ENCODE measurements at regions not wholly inside any gene's neighbourhood (a gene's known extent, or its start where the extent isn't known, plus 50 kb on each side); places are given as distances from the start of the nearest gene placed in this dataset.

DNA sequence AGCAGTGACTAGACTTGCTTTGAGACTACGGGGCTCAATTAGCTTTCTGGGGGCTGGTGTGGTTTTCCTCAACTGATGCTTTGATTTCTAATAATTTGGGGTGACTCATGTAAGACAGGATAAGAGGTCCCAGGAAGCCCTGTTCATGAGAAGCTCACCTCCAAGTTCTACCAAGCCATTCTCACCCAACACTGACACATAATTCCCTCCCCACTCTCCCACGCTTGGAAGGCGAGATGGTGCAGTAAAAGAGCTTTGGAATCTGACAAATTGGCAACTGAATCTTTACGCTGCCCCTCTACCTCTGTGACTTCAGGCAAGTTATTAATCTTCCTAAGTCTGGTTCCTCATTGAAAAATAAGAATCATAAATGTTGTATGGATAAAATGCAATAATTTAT, 299.1 kb upstream of the DUSP10 start:
- H3K23ac ChIP-seq (ENCODE audit: low read length) = no peak overlapping the region
- no peak overlapping the region for H2AK5ac ChIP-seq (ENCODE audit: low read length)
- peaks cover 3% of the 10 kb centered on the region for H3K9me3 ChIP-seq (ENCODE audit: insufficient read depth, low read depth, low read length)
- H2AFZ ChIP-seq (ENCODE audit: insufficient read depth, low read length, poor library complexity) = no peak overlapping the region
- no peak overlapping the region for H3K14ac ChIP-seq (ENCODE audit: low read length)
- H3K36me3 ChIP-seq (ENCODE audit: control insufficient read depth in 1 of 2, insufficient read depth in 2 of 2, low read length in 2 of 2) = no peaks in the 10 kb centered on the region
- no peaks in the 10 kb centered on the region for H3K4me1 ChIP-seq (ENCODE audit: control insufficient read depth in 1 of 2, insufficient read depth in 2 of 2, low read length in 2 of 2)
- H4K8ac ChIP-seq (ENCODE audit: low read depth, low read length) = no peak overlapping the region
- H2BK120ac ChIP-seq (ENCODE audit: insufficient read depth, low read length, poor library complexity) = no peak overlapping the region
- no peaks in the 10 kb centered on the region for H3K79me1 ChIP-seq (ENCODE audit: low read length)
- H3K27ac ChIP-seq (ENCODE audit: low read depth, low read length) = no peak overlapping the region
- no peak overlapping the region for H2BK5ac ChIP-seq (ENCODE audit: low read depth, low read length, poor library complexity)
- no peak overlapping the region for H3K4me2 ChIP-seq (ENCODE audit: low read length)
- no peak overlapping the region for H4K91ac ChIP-seq (ENCODE audit: low read depth, low read length)
- H3K79me2 ChIP-seq (ENCODE audit: control insufficient read depth, insufficient read depth, low read length, poor library complexity) = no peaks in the 10 kb centered on the region
- whole genome bisulfite sequencing (ENCODE audit: extremely low coverage, insufficient coverage, insufficient read length) = no CpG with 5 or more reads among the region's 4 CpGs
- DNase-seq = no peak
- H3K18ac ChIP-seq (ENCODE audit: low read length) = no peak overlapping the region
- no peak overlapping the region for H3K9ac ChIP-seq (ENCODE audit: low read length)
- H3K4me3 ChIP-seq (ENCODE audit: low read depth, low read length) = no peak overlapping the region
- H2BK12ac ChIP-seq (ENCODE audit: low read length) = no peak overlapping the region
- H3K4ac ChIP-seq (ENCODE audit: low read depth, low read length) = no peak overlapping the region
- no peaks in the 10 kb centered on the region for H3K27me3 ChIP-seq (ENCODE audit: insufficient read depth, low read length)
- no peak overlapping the region for H4K12ac ChIP-seq (ENCODE audit: low read depth, low read length)

DNA sequence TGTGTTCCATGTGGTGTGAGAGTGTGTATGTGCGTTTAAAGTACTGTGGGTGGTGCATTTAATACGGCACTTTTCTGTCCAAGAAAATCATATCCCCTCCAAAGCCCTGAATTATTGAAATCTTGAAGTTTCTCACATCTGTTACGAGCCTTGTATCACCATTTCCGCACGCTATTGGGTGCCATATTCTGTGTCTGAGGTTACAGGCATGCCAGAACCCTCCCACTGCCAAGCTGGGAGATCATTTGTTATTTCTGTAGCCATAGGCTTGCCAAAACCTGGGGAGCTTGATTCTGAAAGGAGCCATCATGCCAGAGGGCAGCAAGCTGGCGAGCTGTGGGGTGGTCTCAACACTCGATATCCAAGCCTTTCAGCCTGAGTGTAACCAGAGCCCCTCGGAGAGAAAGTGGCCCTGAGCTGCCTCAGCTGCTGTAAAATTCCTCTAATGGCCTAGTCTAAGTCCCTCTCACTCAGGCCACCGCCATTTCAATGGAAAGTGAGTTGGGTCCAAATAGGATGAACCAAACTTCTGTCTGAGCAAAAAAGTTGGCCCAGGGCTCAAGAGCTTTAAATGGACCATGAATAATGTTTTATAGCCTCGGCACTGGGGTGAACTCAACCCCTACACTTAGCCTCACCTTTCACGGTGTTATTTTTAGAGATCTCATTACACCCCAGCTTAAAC, 298.4 kb upstream of the DUSP10 start:
- Histone ChIP-seq H3K79me2 (ENCODE audit: control insufficient read depth, insufficient read depth, low read length, poor library complexity) (no peaks in the 10 kb centered on the region), H3K4me1 (ENCODE audit: control insufficient read depth in 1 of 2, insufficient read depth in 2 of 2, low read length in 2 of 2) (no peaks in the 10 kb centered on the region), H3K27ac (ENCODE audit: low read depth, low read length) (no peak overlapping the region), H2AFZ (ENCODE audit: insufficient read depth, low read length, poor library complexity) (no peak overlapping the region), H4K8ac (ENCODE audit: low read depth, low read length) (no peak overlapping the region), H3K9me3 (ENCODE audit: insufficient read depth, low read depth, low read length) (peaks cover 3% of the 10 kb centered on the region), H3K4ac (ENCODE audit: low read depth, low read length) (no peak overlapping the region), H4K91ac (ENCODE audit: low read depth, low read length) (no peak overlapping the region), H3K36me3 (ENCODE audit: control insufficient read depth in 1 of 2, insufficient read depth in 2 of 2, low read length in 2 of 2) (no peaks in the 10 kb centered on the region), H3K23ac (ENCODE audit: low read length) (no peak overlapping the region), H3K4me2 (ENCODE audit: low read length) (no peak overlapping the region), H2BK5ac (ENCODE audit: low read depth, low read length, poor library complexity) (no peak overlapping the region), H3K9ac (ENCODE audit: low read length) (no peak overlapping the region), H2BK12ac (ENCODE audit: low read length) (no peak overlapping the region), H4K12ac (ENCODE audit: low read depth, low read length) (no peak overlapping the region), H3K4me3 (ENCODE audit: low read depth, low read length) (no peak overlapping the region), H2AK5ac (ENCODE audit: low read length) (no peak overlapping the region), H3K14ac (ENCODE audit: low read length) (no peak overlapping the region), H2BK120ac (ENCODE audit: insufficient read depth, low read length, poor library complexity) (no peak overlapping the region), H3K79me1 (ENCODE audit: low read length) (no peaks in the 10 kb centered on the region), H3K18ac (ENCODE audit: low read length) (no peak overlapping the region), H3K27me3 (ENCODE audit: insufficient read depth, low read length) (no peaks in the 10 kb centered on the region)
- no CpG with 5 or more reads among the region's 11 CpGs for WGBS (ENCODE audit: extremely low coverage, insufficient coverage, insufficient read length)
- no peak for DNase-seq

DNA sequence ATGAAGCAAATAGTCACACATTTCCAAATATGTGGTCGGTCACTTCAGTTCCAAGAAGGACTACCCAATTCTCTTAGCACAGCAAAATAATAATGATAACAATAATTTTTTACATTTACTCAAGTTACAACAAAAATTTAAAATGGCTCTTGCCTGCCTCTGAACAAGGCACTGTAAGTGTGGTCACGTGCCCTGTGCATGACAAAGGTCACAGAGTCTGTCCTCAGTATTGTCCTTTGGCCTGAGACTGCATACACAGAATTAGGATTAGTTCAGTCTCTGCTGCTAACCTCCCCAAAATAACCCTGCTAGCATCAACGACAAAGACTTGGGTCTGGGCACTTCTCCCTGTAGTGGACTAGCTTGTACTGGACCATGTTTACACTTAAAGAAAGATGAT, 297.1 kb upstream of the DUSP10 start:
- H4K91ac ChIP-seq (ENCODE audit: low read depth, low read length) = no peak overlapping the region
- H3K9me3 ChIP-seq (ENCODE audit: insufficient read depth, low read depth, low read length) = peaks cover 6% of the 10 kb centered on the region
- no peak overlapping the region for H2BK5ac ChIP-seq (ENCODE audit: low read depth, low read length, poor library complexity)
- no CpG with 5 or more reads among the region's 3 CpGs for WGBS (ENCODE audit: extremely low coverage, insufficient coverage, insufficient read length)
- H4K12ac ChIP-seq (ENCODE audit: low read depth, low read length) = no peak overlapping the region
- no peaks in the 10 kb centered on the region for H3K79me2 ChIP-seq (ENCODE audit: control insufficient read depth, insufficient read depth, low read length, poor library complexity)
- no peak overlapping the region for H2AK5ac ChIP-seq (ENCODE audit: low read length)
- H3K18ac ChIP-seq (ENCODE audit: low read length) = no peak overlapping the region
- H2BK12ac ChIP-seq (ENCODE audit: low read length) = no peak overlapping the region
- no peak overlapping the region for H2AFZ ChIP-seq (ENCODE audit: insufficient read depth, low read length, poor library complexity)
- no peak overlapping the region for H3K9ac ChIP-seq (ENCODE audit: low read length)
- H3K4ac ChIP-seq (ENCODE audit: low read depth, low read length) = no peak overlapping the region
- H3K27me3 ChIP-seq (ENCODE audit: insufficient read depth, low read length) = no peaks in the 10 kb centered on the region
- no peak overlapping the region for H3K23ac ChIP-seq (ENCODE audit: low read length)
- DNase-seq = no peak
- no peak overlapping the region for H4K8ac ChIP-seq (ENCODE audit: low read depth, low read length)
- H3K14ac ChIP-seq (ENCODE audit: low read length) = no peak overlapping the region
- H3K79me1 ChIP-seq (ENCODE audit: low read length) = no peaks in the 10 kb centered on the region
- no peak overlapping the region for H3K4me2 ChIP-seq (ENCODE audit: low read length)
- H2BK120ac ChIP-seq (ENCODE audit: insufficient read depth, low read length, poor library complexity) = no peak overlapping the region
- no peak overlapping the region for H3K4me3 ChIP-seq (ENCODE audit: low read depth, low read length)
- no peak overlapping the region for H3K27ac ChIP-seq (ENCODE audit: low read depth, low read length)
- H3K4me1 ChIP-seq (ENCODE audit: control insufficient read depth in 1 of 2, insufficient read depth in 2 of 2, low read length in 2 of 2) = no peaks in the 10 kb centered on the region
- no peaks in the 10 kb centered on the region for H3K36me3 ChIP-seq (ENCODE audit: control insufficient read depth in 1 of 2, insufficient read depth in 2 of 2, low read length in 2 of 2)

DNA sequence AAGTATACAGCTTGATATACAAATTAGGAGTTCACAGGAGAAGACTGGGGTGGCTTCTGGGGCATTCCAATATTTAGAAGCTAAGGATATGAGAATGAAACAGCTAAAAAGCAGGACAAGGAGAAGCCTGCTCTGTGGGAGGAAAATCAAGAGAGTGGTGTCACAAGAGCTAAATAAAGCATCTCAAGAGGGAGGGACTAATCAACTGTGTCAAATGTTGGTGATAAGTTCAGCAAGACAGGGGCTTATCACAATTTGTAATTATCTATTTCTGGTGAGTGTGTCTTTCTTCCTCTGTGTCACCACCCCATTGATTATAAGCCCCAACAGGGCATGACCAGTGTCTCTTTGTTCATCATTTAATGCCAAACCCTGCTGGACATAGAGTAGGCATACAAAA, 295.8 kb upstream of the DUSP10 start:
- Histone ChIP-seq H3K79me1 (ENCODE audit: low read length) (no peaks in the 10 kb centered on the region), H3K27me3 (ENCODE audit: insufficient read depth, low read length) (no peaks in the 10 kb centered on the region), H2BK5ac (ENCODE audit: low read depth, low read length, poor library complexity) (no peak overlapping the region), H3K18ac (ENCODE audit: low read length) (no peak overlapping the region), H2BK12ac (ENCODE audit: low read length) (no peak overlapping the region), H3K4ac (ENCODE audit: low read depth, low read length) (no peak overlapping the region), H2AFZ (ENCODE audit: insufficient read depth, low read length, poor library complexity) (no peak overlapping the region), H3K4me2 (ENCODE audit: low read length) (no peak overlapping the region), H3K36me3 (ENCODE audit: control insufficient read depth in 1 of 2, insufficient read depth in 2 of 2, low read length in 2 of 2) (no peaks in the 10 kb centered on the region), H3K14ac (ENCODE audit: low read length) (no peak overlapping the region), H3K79me2 (ENCODE audit: control insufficient read depth, insufficient read depth, low read length, poor library complexity) (no peaks in the 10 kb centered on the region), H4K91ac (ENCODE audit: low read depth, low read length) (no peak overlapping the region), H3K9ac (ENCODE audit: low read length) (no peak overlapping the region), H4K8ac (ENCODE audit: low read depth, low read length) (no peak overlapping the region), H3K4me1 (ENCODE audit: control insufficient read depth in 1 of 2, insufficient read depth in 2 of 2, low read length in 2 of 2) (no peaks in the 10 kb centered on the region), H4K12ac (ENCODE audit: low read depth, low read length) (no peak overlapping the region), H3K23ac (ENCODE audit: low read length) (no peak overlapping the region), H3K27ac (ENCODE audit: low read depth, low read length) (no peak overlapping the region), H2AK5ac (ENCODE audit: low read length) (no peak overlapping the region), H3K4me3 (ENCODE audit: low read depth, low read length) (no peak overlapping the region), H3K9me3 (ENCODE audit: insufficient read depth, low read depth, low read length) (peaks cover 3% of the 10 kb centered on the region), H2BK120ac (ENCODE audit: insufficient read depth, low read length, poor library complexity) (no peak overlapping the region)
- no peak for DNase-seq
